ENCODE measurements at regions not wholly inside any gene's neighbourhood (a gene's known extent, or its start where the extent isn't known, plus 50 kb on each side); places are given as distances from the start of the nearest gene placed in this dataset.

GRCh38 chr3:155019575-155019974 is 60.5 kb upstream of the MME start:
- WGBS, 4 donors = 76 to 98% (median 88%) methylated on average over 1 of the region's 1 CpG
- TF ChIP-seq CTCF (IDR thresholded peaks at IDR 0.05) = no peak
- no peak for TF ChIP-seq POLR2A (IDR thresholded peaks at IDR 0.05)
- ATAC-seq (no peak), DNase-seq (no peak)
- Histone ChIP-seq H3K27ac (no peak overlapping the region), H3K4me1 (no peaks in the 10 kb centered on the region), H3K27me3 (no peaks in the 10 kb centered on the region), H3K9me3 (no peaks in the 10 kb centered on the region), H3K4me3 (no peak overlapping the region), H3K36me3 (no peaks in the 10 kb centered on the region)
- intact Hi-C loops (cut with DNase I) = no loop called here

GRCh38 chr3:155018621-155019330 is 61.3 kb upstream of the MME start:
- Histone ChIP-seq H3K4me3 (no peak overlapping the region), H3K27ac (no peak overlapping the region), H3K9me3 (no peaks in the 10 kb centered on the region), H3K4me1 (no peaks in the 10 kb centered on the region), H3K36me3 (no peaks in the 10 kb centered on the region), H3K27me3 (no peaks in the 10 kb centered on the region)
- intact Hi-C loops (cut with DNase I) = no loop called here
- DNase-seq = no peak
- 69 to 75% (median 71%) methylated on average over 5 of the region's 5 CpGs for WGBS, 4 donors
- peak in 1 of 4 donors; percentile 39 for ATAC-seq
- no peak for TF ChIP-seq POLR2A (IDR thresholded peaks at IDR 0.05)
- TF ChIP-seq CTCF (IDR thresholded peaks at IDR 0.05) = no peak

- H3K4me3 ChIP-seq = no peak overlapping the region
- no peak for ATAC-seq
- 79 to 89% (median 83%) methylated on average over 2 of the region's 2 CpGs for WGBS, 4 donors
- TF ChIP-seq POLR2A (IDR thresholded peaks at IDR 0.05) (no peak), CTCF (IDR thresholded peaks at IDR 0.05) (no peak)
- H3K4me1 ChIP-seq = no peaks in the 10 kb centered on the region
- H3K27me3 ChIP-seq = no peaks in the 10 kb centered on the region
- no peak overlapping the region for H3K27ac ChIP-seq
- H3K36me3 ChIP-seq = no peaks in the 10 kb centered on the region
- no peaks in the 10 kb centered on the region for H3K9me3 ChIP-seq
- no peak for DNase-seq
- intact Hi-C loops (cut with DNase I) = no loop called here
These were observed 64.2 kb upstream of the MME start for GRCh38 chr3:155015776-155016436.

GRCh38 chr3:155014953-155015352 is 65.2 kb upstream of the MME start:
- ATAC-seq (no peak), DNase-seq (no peak)
- Histone ChIP-seq H3K9me3 (no peaks in the 10 kb centered on the region), H3K27me3 (no peaks in the 10 kb centered on the region), H3K4me3 (no peak overlapping the region), H3K4me1 (no peaks in the 10 kb centered on the region), H3K27ac (no peak overlapping the region), H3K36me3 (no peaks in the 10 kb centered on the region)
- 46 to 70% (median 60%) methylated on average over 2 of the region's 2 CpGs for WGBS, 4 donors
- intact Hi-C loops (cut with DNase I) = no loop called here
- TF ChIP-seq POLR2A (IDR thresholded peaks at IDR 0.05) = no peak
- no peak for TF ChIP-seq CTCF (IDR thresholded peaks at IDR 0.05)
